Endothelial cell of umbilical vein (primary cell): ENCODE measurements at regions not wholly inside any gene's neighbourhood (a gene's known extent, or its start where the extent isn't known, plus 50 kb on each side); places are given as distances from the start of the nearest gene placed in this dataset.

Source experiments
- BruUV-seq: library from RNA; stranded (reverse); fragments of 400-500 nt; replicated peaks from 2 replicates; lab custom pipeline; 2021; lab: Mats Ljungman, UMichigan
- CTCF ChIA-PET: fragments of 300-600, 350-600 bp; sonication (Branson Sonifier 250); formaldehyde crosslinking; loops from one replicate; lab custom pipeline; 2021; ENCODE audit warnings: antibody characterized with exemption, inconsistent platforms; lab: Charles Lee
- POLR2A ChIA-PET: fragments of 300-600, 350-600 bp; sonication (Branson Sonifier 250); formaldehyde crosslinking; loops from one replicate; lab custom pipeline; 2021; ENCODE audit warnings: antibody characterized with exemption, inconsistent platforms; lab: Charles Lee
- DNase-seq: peaks from one replicate; pipeline ENCODE4 v3.0.0-alpha.2; 2011; ENCODE audit warnings: low read depth, low spot score
- FAIRE-seq: peaks from 2 replicates; lab custom pipeline; 2011; peaks lifted over from hg19 to GRCh38; lab: Jason Lieb, UNC
- H2AFZ ChIP-seq: 2 replicates; pipeline ENCODE4 v1.6.0; 2012; ENCODE audit warnings: low read depth, low read length, control low read depth, inconsistent platforms
- H3K27ac ChIP-seq: 2 replicates; pipeline ENCODE4 v1.5.1; 2011; ENCODE audit warnings: low read depth, mild to moderate bottlenecking, control low read depth, low read length, moderate library complexity; ENCODE audit not compliant: insufficient read depth
- H3K27me3 ChIP-seq, 2 experiments: 2 replicates each; pipeline versions ENCODE4 v1.6.0 to v1.6.1; 2011; ENCODE audit warnings: low read length in 2 of 2, mixed read lengths in 1 of 2; ENCODE audit not compliant: control insufficient read depth in 2 of 2, insufficient read depth in 2 of 2
- H3K36me3 ChIP-seq, 2 experiments: 2 replicates in 1 of 2; 3 replicates in 1 of 2; pipeline ENCODE4 v1.5.1; 2011; ENCODE audit warnings: low read length in 2 of 2, mild to moderate bottlenecking in 1 of 2, moderate library complexity in 1 of 2; ENCODE audit not compliant: control insufficient read depth in 2 of 2, insufficient read depth in 2 of 2; ENCODE audit errors: extremely low read depth in 1 of 2
- H3K4me1 ChIP-seq: 3 replicates; pipeline ENCODE4 v1.5.1; 2011; ENCODE audit warnings: mild to moderate bottlenecking, low read length; ENCODE audit not compliant: control insufficient read depth, insufficient read depth; ENCODE audit errors: extremely low read depth
- H3K4me2 ChIP-seq: 2 replicates; pipeline ENCODE4 v1.6.1; 2011; ENCODE audit warnings: low read length, control low read depth, mixed read lengths; ENCODE audit not compliant: insufficient read depth
- H3K4me3 ChIP-seq, 3 experiments: fragments of 200-600 bp in 1 of 3; sonication (generic), shearing (Covaris generic) in 1 of 3; replicated peaks in 1 of 3; 2 replicates each; pipeline ENCODE4 v1.5.1; 2011 to 2016; ENCODE audit warnings: control low read depth in 3 of 3, low read length in 3 of 3, mild to moderate bottlenecking in 2 of 3, inconsistent platforms in 1 of 3, low read depth in 1 of 3, moderate library complexity in 1 of 3; ENCODE audit not compliant: insufficient read depth in 1 of 3
- H3K79me2 ChIP-seq: 2 replicates; pipeline ENCODE4 v1.6.0; 2012; ENCODE audit warnings: low read length, inconsistent platforms; ENCODE audit not compliant: control insufficient read depth, insufficient read depth
- H3K9ac ChIP-seq: replicated peaks from 2 replicates; pipeline ENCODE3; 2011; ENCODE audit warnings: low read length, control low read depth; ENCODE audit not compliant: insufficient read depth; ENCODE audit errors: extremely low read depth
- H3K9me1 ChIP-seq: replicated peaks from 3 replicates; pipeline ENCODE4 v1.6.0; 2011; ENCODE audit warnings: mild to moderate bottlenecking, low read length; ENCODE audit not compliant: control insufficient read depth, insufficient read depth; ENCODE audit errors: extremely low read depth
- H3K9me3 ChIP-seq: replicated peaks from 2 replicates; pipeline ENCODE4 v1.5.1; 2012; ENCODE audit warnings: low read length, inconsistent platforms; ENCODE audit not compliant: control insufficient read depth, insufficient read depth
- H4K20me1 ChIP-seq: replicated peaks from 2 replicates; pipeline ENCODE3; 2011; ENCODE audit warnings: mild to moderate bottlenecking, low read length; ENCODE audit not compliant: control insufficient read depth, insufficient read depth; ENCODE audit errors: extremely low read depth
- CTCF ChIP-seq, 2 donors: IDR thresholded peaks; 1 replicate in 1 of 2; 2 replicates in 1 of 2; pipeline ENCODE4 v1.5.1; 2011; ENCODE audit warnings: low read length in 2 of 2, mild to moderate bottlenecking in 2 of 2, moderate library complexity in 2 of 2, control low read depth in 1 of 2, inconsistent platforms in 1 of 2, low read depth in 1 of 2; ENCODE audit not compliant: insufficient read depth in 1 of 2; ENCODE audit errors: extremely low read depth in 1 of 2
- EZH2 ChIP-seq: IDR thresholded peaks from 2 replicates; pipeline ENCODE4 v1.6.1; 2012; ENCODE audit warnings: borderline replicate concordance, low read depth, mild to moderate bottlenecking, moderate library complexity, low read length, inconsistent platforms; ENCODE audit not compliant: severe bottlenecking
- FOS ChIP-seq: IDR thresholded peaks from 2 replicates; pipeline ENCODE4 v1.6.1; 2011; ENCODE audit warnings: mild to moderate bottlenecking, low read length, moderate library complexity, borderline replicate concordance; ENCODE audit not compliant: insufficient read depth
- GATA2 ChIP-seq: IDR thresholded peaks from 2 replicates; pipeline ENCODE4 v1.7.0; 2011; ENCODE audit warnings: low read depth, mild to moderate bottlenecking, moderate library complexity, mixed read lengths, low read length; ENCODE audit not compliant: insufficient read length, insufficient read depth
- JUN ChIP-seq: IDR thresholded peaks from 2 replicates; pipeline ENCODE4 v1.6.1; 2011; ENCODE audit warnings: borderline replicate concordance, low read depth; ENCODE audit not compliant: insufficient read length, insufficient read depth
- MAX ChIP-seq: IDR thresholded peaks from 2 replicates; pipeline ENCODE4 v1.6.1; 2011; ENCODE audit not compliant: insufficient read depth, insufficient read length
- MYC ChIP-seq: IDR thresholded peaks from one replicate; pipeline ENCODE4 v1.6.1; 2011; ENCODE audit warnings: mild to moderate bottlenecking, low read depth, low read length
- POLR2A ChIP-seq: IDR thresholded peaks from 2 replicates; pipeline ENCODE4 v1.6.1; 2012; ENCODE audit warnings: low read depth, mild to moderate bottlenecking, control low read depth, low read length
- POLR2AphosphoS5 ChIP-seq: IDR thresholded peaks from 2 replicates; pipeline ENCODE4 v1.6.1; 2012; ENCODE audit warnings: low read depth, mild to moderate bottlenecking, control low read depth, low read length, moderate library complexity; ENCODE audit not compliant: insufficient read depth
- dilution Hi-C: fragments of 300-500 bp; cut with MboI; formaldehyde crosslinking; loops from one replicate; pipeline ENCODE4 v1.15.0; 2019; ENCODE audit warnings: low sequenced_read_pairs; ENCODE audit not compliant: extremely low pct_ligation_motif_present
- intact Hi-C: fragments of 100-400 bp; cut with micrococcal nuclease; formaldehyde crosslinking; loops from one replicate; pipeline ENCODE4 v1.10.0; 2022

- H3K79me2 ChIP-seq = no peaks in the 10 kb centered on the region
- H3K4me1 ChIP-seq = peaks cover 39% of the 10 kb centered on the region
- no peaks in the 10 kb centered on the region for H3K9me1 ChIP-seq
- peak overlapping the region; percentile 54 for H3K4me2 ChIP-seq
- peak overlapping the region; percentile 64 for H3K27ac ChIP-seq
- H3K27me3 ChIP-seq = peaks cover 0 to 4% of the 10 kb centered on the region in 2 experiments
- H3K36me3 ChIP-seq = no peaks in the 10 kb centered on the region
- H4K20me1 ChIP-seq = no peaks in the 10 kb centered on the region
- no peaks in the 10 kb centered on the region for H3K9me3 ChIP-seq
- H3K4me3 ChIP-seq = no peak overlapping the region
- H3K9ac ChIP-seq = peak overlapping the region; percentile 28
- TSS peak; percentile 54 for BruUV-seq
- TF ChIP-seq MYC = no peak
- no peak for TF ChIP-seq MAX
- no peak for TF ChIP-seq POLR2A
- TF ChIP-seq GATA2 = peak; percentile 40
- TF ChIP-seq FOS = peak; percentile 59
- no peak for TF ChIP-seq CTCF (IDR thresholded peaks at IDR 0.05; ENCODE audit: extremely low read depth in 1 of 2, insufficient read depth in 1 of 2, low read depth in 1 of 2, low read length in 2 of 2)
- TF ChIP-seq JUN = no peak
- peak; percentile 16 for TF ChIP-seq POLR2AphosphoS5
- no peak for TF ChIP-seq EZH2
- POLR2A ChIA-PET = no interaction called here
- DNase-seq = peak; percentile 71
- peak overlapping the region; percentile 6 for H2AFZ ChIP-seq
- FAIRE-seq = peak; percentile 82
- CTCF ChIA-PET = interaction anchor here (0.8 to 2.4 kb wide), 8 partner anchors 11 to 396 kb away, joined by 3 to 10 read pairs (median 3); no protein-coding TSS in a partner anchor
- dilution Hi-C loops = no loop called here
- intact Hi-C loops = loop anchor here (2.0 to 10.0 kb wide), 2 partner anchors 321 to 517 kb away; no protein-coding TSS in a partner anchor
Observed at GRCh38 chr15:56817321-56818080, 84.2 kb upstream of the ZNF280D start.
